ENCODE measurements at regions not wholly inside any gene's neighbourhood (a gene's known extent, or its start where the extent isn't known, plus 50 kb on each side); places are given as distances from the start of the nearest gene placed in this dataset.

DNA sequence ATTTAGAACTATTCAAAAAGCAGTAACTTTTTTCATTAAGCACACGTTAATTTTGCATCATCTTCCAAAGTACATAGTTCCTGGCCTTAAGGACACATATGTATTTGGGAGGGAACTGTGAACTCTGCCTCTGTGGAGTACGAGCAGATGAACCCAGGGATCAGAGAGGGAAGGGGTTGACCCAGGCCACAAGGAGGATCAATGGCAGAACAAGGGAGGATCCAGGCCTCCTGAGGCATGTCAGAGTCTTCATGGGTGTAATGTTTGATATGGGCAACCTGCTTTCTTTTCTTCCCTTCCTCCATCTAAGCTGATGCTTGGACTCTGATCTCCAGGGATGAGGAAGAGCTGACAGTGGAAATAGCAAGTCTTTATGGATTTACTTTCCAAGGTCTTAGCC lies 164.0 kb downstream of the SH2D4B start:
- no peak overlapping the region for H3K27ac ChIP-seq (ENCODE audit: low read depth in 1 of 2, low read length in 2 of 2)
- Mint-ChIP-seq H3K27ac (no peak overlapping the region), H3K27me3 (ENCODE audit: low read depth in 3 of 3) (peaks cover 2 to 5% (median 3%) of the 10 kb centered on the region in 3 donors), H3K9me3 (no peaks in the 10 kb centered on the region), H3K4me1 (no peaks in the 10 kb centered on the region), H3K4me3 (no peak overlapping the region), H3K36me3 (no peaks in the 10 kb centered on the region)
- no peaks in the 10 kb centered on the region for H4K20me1 ChIP-seq (ENCODE audit: insufficient read depth, low read length)
- H3K9me3 ChIP-seq (replicated peaks in 1 of 2; ENCODE audit: control insufficient read depth in 1 of 2, insufficient read depth in 1 of 2, low read length in 2 of 2), result no peaks in the 10 kb centered on the region
- no CpG with 5 or more reads among the region's 2 CpGs for WGBS (ENCODE audit: insufficient coverage)
- H2AFZ ChIP-seq (ENCODE audit: insufficient read depth, low read depth, low read length, poor library complexity, severe bottlenecking), result no peak overlapping the region
- H3K36me3 ChIP-seq (replicated peaks in 1 of 2; ENCODE audit: control insufficient read depth in 1 of 2, insufficient read depth in 2 of 2, low read length in 2 of 2), result no peaks in the 10 kb centered on the region
- no peaks in the 10 kb centered on the region for H3K27me3 ChIP-seq (ENCODE audit: control insufficient read depth in 2 of 2, insufficient read depth in 2 of 2, low read length in 2 of 2)
- H3K4me3 ChIP-seq (replicated peaks in 1 of 3; ENCODE audit: low read depth in 2 of 3, low read length in 3 of 3), result no peak overlapping the region
- no peaks in the 10 kb centered on the region for H3K79me2 ChIP-seq (ENCODE audit: insufficient read depth, low read length)
- H3K4me1 ChIP-seq (ENCODE audit: control insufficient read depth in 1 of 2, insufficient read depth in 2 of 2, low read length in 2 of 2), result no peaks in the 10 kb centered on the region
- intact Hi-C loops (cut with micrococcal nuclease), result no loop called here
- TF ChIP-seq CTCF (IDR thresholded peaks at IDR 0.05), result no peak
- no peak overlapping the region for H3K9ac ChIP-seq (ENCODE audit: insufficient read depth, low read length, poor library complexity, severe bottlenecking)
- no peak overlapping the region for H3K4me2 ChIP-seq (replicated peaks; ENCODE audit: extremely low read depth, low read length, poor library complexity, severe bottlenecking)
- DNase-seq, result no peak

DNA sequence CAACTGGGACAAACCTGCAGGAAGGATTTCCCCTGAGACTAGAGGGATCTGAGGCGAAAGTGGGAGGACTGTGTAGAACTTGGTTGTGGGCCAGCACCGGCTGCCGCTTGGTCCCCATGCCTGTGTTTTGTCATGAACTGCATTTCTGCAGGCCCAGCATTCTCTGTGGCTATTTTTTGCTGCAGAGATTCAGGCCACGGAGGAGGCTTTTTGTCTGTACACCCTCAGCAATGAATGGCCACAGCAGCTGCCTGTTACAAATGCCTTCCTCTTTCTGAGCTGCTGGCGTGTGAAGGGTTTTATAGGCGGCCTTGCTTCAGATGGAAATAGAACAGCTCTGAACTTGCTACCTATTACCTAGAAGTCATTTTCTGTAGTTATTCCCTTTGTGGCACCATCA lies 164.4 kb downstream of the SH2D4B start:
- TF ChIP-seq CTCF (IDR thresholded peaks at IDR 0.05), result no peak
- Mint-ChIP-seq H3K36me3 (no peaks in the 10 kb centered on the region), H3K27me3 (ENCODE audit: low read depth in 3 of 3) (peaks cover 2 to 5% (median 4%) of the 10 kb centered on the region in 3 donors), H3K27ac (no peak overlapping the region), H3K9me3 (no peaks in the 10 kb centered on the region), H3K4me1 (no peaks in the 10 kb centered on the region), H3K4me3 (no peak overlapping the region)
- no peaks in the 10 kb centered on the region for H3K9me3 ChIP-seq (replicated peaks in 1 of 2; ENCODE audit: control insufficient read depth in 1 of 2, insufficient read depth in 1 of 2, low read length in 2 of 2)
- H3K4me3 ChIP-seq (replicated peaks in 1 of 3; ENCODE audit: low read depth in 2 of 3, low read length in 3 of 3), result no peak overlapping the region
- H3K4me1 ChIP-seq (ENCODE audit: control insufficient read depth in 1 of 2, insufficient read depth in 2 of 2, low read length in 2 of 2), result no peaks in the 10 kb centered on the region
- no peak overlapping the region for H3K27ac ChIP-seq (ENCODE audit: low read depth in 1 of 2, low read length in 2 of 2)
- intact Hi-C loops (cut with micrococcal nuclease), result no loop called here
- H4K20me1 ChIP-seq (ENCODE audit: insufficient read depth, low read length), result no peaks in the 10 kb centered on the region
- no peak overlapping the region for H2AFZ ChIP-seq (ENCODE audit: insufficient read depth, low read depth, low read length, poor library complexity, severe bottlenecking)
- H3K79me2 ChIP-seq (ENCODE audit: insufficient read depth, low read length), result no peaks in the 10 kb centered on the region
- no peaks in the 10 kb centered on the region for H3K36me3 ChIP-seq (replicated peaks in 1 of 2; ENCODE audit: control insufficient read depth in 1 of 2, insufficient read depth in 2 of 2, low read length in 2 of 2)
- 96% methylated on average over 4 of the region's 6 CpGs for WGBS (ENCODE audit: insufficient coverage)
- H3K4me2 ChIP-seq (replicated peaks; ENCODE audit: extremely low read depth, low read length, poor library complexity, severe bottlenecking), result no peak overlapping the region
- H3K27me3 ChIP-seq (ENCODE audit: control insufficient read depth in 2 of 2, insufficient read depth in 2 of 2, low read length in 2 of 2), result no peaks in the 10 kb centered on the region
- H3K9ac ChIP-seq (ENCODE audit: insufficient read depth, low read length, poor library complexity, severe bottlenecking), result no peak overlapping the region
- DNase-seq, result no peak
